Stimulated activated effector memory CD8-positive, alpha-beta T cell treated with anti-CD3 and anti-CD28 coated beads, Interleukin-12 subunit alpha, Interleukin-12 subunit beta, amount 100 ng/mL, for 72 hours (primary cell): ENCODE measurements at regions not wholly inside any gene's neighbourhood (a gene's known extent, or its start where the extent isn't known, plus 50 kb on each side); places are given as distances from the start of the nearest gene placed in this dataset.
"Not testable (repeated sequence)": the region's sequence is repeated elsewhere in the genome, so short reads cannot be mapped to it uniquely, and the experiment has no call there.

ENCODE experiments used
- ATAC-seq: fragments of 150-1000 bp; cut with Tn5 transposase; 2 replicates; pipeline ENCODE4 v1.10.0; 2021
- DNase-seq, 2 donors: peaks; one replicate each; pipeline ENCODE4 v3.0.0; 2021 to 2022; ENCODE audit warnings: low spot score in 2 of 2
- H3K27ac Mint-ChIP-seq: one replicate; pipeline ENCODE4 v1.8.0; 2022; ENCODE audit warnings: mild to moderate bottlenecking, mixed read lengths
- H3K36me3 Mint-ChIP-seq: one replicate; pipeline ENCODE4 v1.8.0; 2022; ENCODE audit warnings: mild to moderate bottlenecking, mixed read lengths
- H3K4me1 Mint-ChIP-seq: one replicate; pipeline ENCODE4 v1.8.0; 2022; ENCODE audit warnings: mixed read lengths
- H3K4me3 Mint-ChIP-seq: one replicate; pipeline ENCODE4 v1.8.0; 2022; ENCODE audit warnings: mild to moderate bottlenecking, mixed read lengths
- H3K9me3 Mint-ChIP-seq: one replicate; pipeline ENCODE4 v1.8.0; 2022; ENCODE audit warnings: mixed read lengths

DNA sequence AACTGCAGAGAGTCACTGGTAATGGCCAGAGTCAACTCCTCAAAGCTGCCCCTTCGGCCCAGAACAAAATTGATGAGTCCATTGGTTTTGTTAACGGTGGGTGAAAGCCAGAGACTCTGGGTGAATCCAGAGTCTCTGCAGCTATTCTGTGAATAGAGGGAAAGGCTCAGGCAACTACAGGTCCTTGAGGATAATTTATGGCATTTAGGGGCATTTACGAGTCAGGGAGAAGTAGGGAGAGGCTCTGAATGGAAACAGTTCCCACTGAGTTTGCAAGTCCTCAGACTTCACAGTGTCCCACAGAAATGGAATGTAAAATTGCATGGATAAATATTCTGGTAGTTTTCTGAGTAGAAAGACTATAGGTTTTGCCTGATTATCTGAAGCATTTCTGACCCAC lies 257.8 kb downstream of the SEC61B start:
- H3K36me3 Mint-ChIP-seq = no peaks in the 10 kb centered on the region

DNA sequence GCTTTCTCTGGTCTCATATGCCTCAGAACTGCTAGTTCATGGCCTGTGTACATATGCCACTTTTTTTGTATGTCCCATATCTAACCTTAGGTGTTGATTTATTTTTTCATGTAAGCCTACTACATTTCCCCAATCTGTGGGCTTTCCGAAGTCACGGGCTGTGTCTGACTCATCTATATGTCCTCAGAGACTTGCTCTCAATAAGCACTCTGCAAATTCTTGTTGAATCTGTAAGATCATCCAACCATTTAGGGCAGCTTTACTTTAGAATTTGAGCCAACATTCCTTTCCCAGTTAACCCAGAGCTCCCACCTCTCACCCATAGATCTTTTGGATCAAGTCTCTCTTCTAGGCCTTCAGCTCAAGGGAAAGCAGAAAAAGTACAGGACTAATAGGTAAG lies 263.4 kb downstream of the SEC61B start:
- Mint-ChIP-seq H3K4me1 (no peaks in the 10 kb centered on the region), H3K9me3 (no peaks in the 10 kb centered on the region), H3K27ac (no peak overlapping the region), H3K36me3 (no peaks in the 10 kb centered on the region), H3K4me3 (no peak overlapping the region)
- DNase-seq (no peak), ATAC-seq (no peak)

More for the DNA sequence above, 257.8 kb downstream of the SEC61B start:
- no peak overlapping the region for H3K27ac Mint-ChIP-seq
- no peak overlapping the region for H3K4me3 Mint-ChIP-seq
- no peaks in the 10 kb centered on the region for H3K9me3 Mint-ChIP-seq
- DNase-seq (no peak), ATAC-seq (no peak)
- no peaks in the 10 kb centered on the region for H3K4me1 Mint-ChIP-seq

- Mint-ChIP-seq H3K4me1 (peaks cover 4% of the 10 kb centered on the region), H3K4me3 (no peak overlapping the region), H3K9me3 (no peaks in the 10 kb centered on the region), H3K36me3 (no peaks in the 10 kb centered on the region), H3K27ac (no peak overlapping the region)
- ATAC-seq (no peak), DNase-seq (no peak)
These were observed 264.6 kb downstream of the SEC61B start for GRCh38 chr9:99486684-99487083.

- Mint-ChIP-seq H3K36me3 (no peaks in the 10 kb centered on the region), H3K4me1 (peaks cover 8% of the 10 kb centered on the region), H3K9me3 (no peaks in the 10 kb centered on the region), H3K4me3 (no peak overlapping the region), H3K27ac (no peak overlapping the region)
- DNase-seq = no peak
- no peak for ATAC-seq
These were observed 266.3 kb downstream of the SEC61B start for GRCh38 chr9:99488131-99489059.

GRCh38 chr9:99489060-99489413 lies 267.0 kb downstream of the SEC61B start:
- H3K9me3 Mint-ChIP-seq = no peaks in the 10 kb centered on the region
- no peaks in the 10 kb centered on the region for H3K36me3 Mint-ChIP-seq
- ATAC-seq (no peak), DNase-seq (no peak)
- peaks cover 8% of the 10 kb centered on the region for H3K4me1 Mint-ChIP-seq
- no peak overlapping the region for H3K27ac Mint-ChIP-seq
- H3K4me3 Mint-ChIP-seq = no peak overlapping the region

DNA sequence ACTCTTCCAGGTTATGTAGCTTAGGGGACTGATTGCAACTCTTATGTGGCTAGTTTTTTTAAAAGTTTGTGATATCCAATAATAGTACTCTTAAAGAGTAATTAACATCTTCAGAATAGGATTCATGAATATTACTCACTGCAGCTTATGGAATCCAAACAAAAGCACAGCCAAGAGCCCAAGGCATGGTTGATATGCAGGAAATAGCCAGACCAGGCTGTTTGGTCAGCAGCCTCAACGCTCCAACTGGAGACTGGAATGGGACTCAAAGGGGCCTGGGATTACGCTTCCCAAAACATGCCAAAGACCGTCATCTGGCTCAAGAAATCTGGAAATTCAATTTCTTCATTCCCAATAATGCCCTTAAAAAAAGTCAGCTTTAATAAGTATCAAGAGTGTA lies 268.6 kb downstream of the SEC61B start:
- DNase-seq (no peak), ATAC-seq (no peak)
- H3K9me3 Mint-ChIP-seq = no peaks in the 10 kb centered on the region
- H3K4me3 Mint-ChIP-seq = no peak overlapping the region
- peaks cover 8% of the 10 kb centered on the region for H3K4me1 Mint-ChIP-seq
- H3K36me3 Mint-ChIP-seq = no peaks in the 10 kb centered on the region
- no peak overlapping the region for H3K27ac Mint-ChIP-seq

GRCh38 chr9:99491408-99492158 lies 269.5 kb downstream of the SEC61B start:
- no peak for DNase-seq
- H3K27ac Mint-ChIP-seq = no peak overlapping the region
- no peaks in the 10 kb centered on the region for H3K36me3 Mint-ChIP-seq
- H3K4me3 Mint-ChIP-seq = no peak overlapping the region
- ATAC-seq = no peak
- no peaks in the 10 kb centered on the region for H3K9me3 Mint-ChIP-seq
- H3K4me1 Mint-ChIP-seq = peaks cover 8% of the 10 kb centered on the region

DNA sequence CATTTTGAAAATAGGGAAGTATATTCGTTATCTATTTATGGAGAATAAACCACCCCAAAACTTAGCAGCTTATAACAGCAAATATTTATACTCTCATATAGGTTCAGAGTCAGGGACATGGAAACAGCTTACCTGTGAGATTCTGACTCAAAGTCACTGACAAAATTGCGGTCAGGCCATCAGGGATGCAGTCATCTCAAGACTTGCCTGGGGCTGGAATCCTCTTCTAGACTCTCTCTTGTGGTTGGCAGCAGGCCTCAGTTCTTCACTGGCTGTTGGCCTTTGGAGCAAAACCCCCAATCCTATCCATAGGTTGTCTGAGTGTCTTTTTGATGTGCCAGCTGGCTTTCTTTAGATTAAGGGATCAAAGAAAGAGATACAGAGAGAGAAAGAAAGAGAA lies 275.6 kb downstream of the SEC61B start:
- no peak for ATAC-seq
- H3K4me1 Mint-ChIP-seq = no peaks in the 10 kb centered on the region
- no peak overlapping the region for H3K4me3 Mint-ChIP-seq
- no peak overlapping the region for H3K27ac Mint-ChIP-seq
- no peaks in the 10 kb centered on the region for H3K36me3 Mint-ChIP-seq
- DNase-seq = no peak
- H3K9me3 Mint-ChIP-seq = peaks cover 4% of the 10 kb centered on the region

DNA sequence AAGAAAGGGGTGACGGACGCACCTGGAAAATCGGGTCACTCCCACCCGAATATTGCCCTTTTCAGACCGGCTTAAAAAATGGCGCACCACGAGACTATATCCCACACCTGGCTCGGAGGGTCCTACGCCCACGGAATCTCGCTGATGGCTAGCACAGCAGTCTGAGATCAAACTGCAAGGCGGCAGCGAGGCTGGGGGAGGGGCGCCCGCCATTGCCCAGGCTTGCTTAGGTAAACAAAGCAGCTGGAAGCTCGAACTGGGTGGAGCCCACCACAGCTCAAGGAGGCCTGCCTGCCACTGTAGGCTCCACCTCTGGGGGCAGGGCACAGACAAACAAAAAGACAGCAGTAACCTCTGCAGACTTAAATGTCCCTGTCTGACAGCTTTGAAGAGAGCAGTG lies 276.9 kb downstream of the SEC61B start:
- not testable (repeated sequence) for H3K4me3 Mint-ChIP-seq, H3K4me1 Mint-ChIP-seq, DNase-seq, H3K36me3 Mint-ChIP-seq, ATAC-seq, H3K27ac Mint-ChIP-seq, H3K9me3 Mint-ChIP-seq

- ATAC-seq = no peak
- H3K4me3 Mint-ChIP-seq = no peak overlapping the region
- no peak for DNase-seq
- no peaks in the 10 kb centered on the region for H3K4me1 Mint-ChIP-seq
- no peak overlapping the region for H3K27ac Mint-ChIP-seq
- no peaks in the 10 kb centered on the region for H3K36me3 Mint-ChIP-seq
- no peaks in the 10 kb centered on the region for H3K9me3 Mint-ChIP-seq
These were observed 283.9 kb downstream of the SEC61B start for GRCh38 chr9:99505936-99506335.

- no peak for ATAC-seq
- Mint-ChIP-seq H3K4me1 (no peaks in the 10 kb centered on the region), H3K27ac (no peak overlapping the region), H3K36me3 (no peaks in the 10 kb centered on the region), H3K9me3 (no peaks in the 10 kb centered on the region), H3K4me3 (no peak overlapping the region)
- no peak for DNase-seq
These were observed 284.8 kb downstream of the SEC61B start for GRCh38 chr9:99506747-99507348.

GRCh38 chr9:99509065-99509745 lies 287.1 kb downstream of the SEC61B start:
- H3K27ac Mint-ChIP-seq = no peak overlapping the region
- H3K36me3 Mint-ChIP-seq = no peaks in the 10 kb centered on the region
- ATAC-seq (no peak), DNase-seq (no peak)
- no peaks in the 10 kb centered on the region for H3K4me1 Mint-ChIP-seq
- no peak overlapping the region for H3K4me3 Mint-ChIP-seq
- H3K9me3 Mint-ChIP-seq = no peaks in the 10 kb centered on the region

DNA sequence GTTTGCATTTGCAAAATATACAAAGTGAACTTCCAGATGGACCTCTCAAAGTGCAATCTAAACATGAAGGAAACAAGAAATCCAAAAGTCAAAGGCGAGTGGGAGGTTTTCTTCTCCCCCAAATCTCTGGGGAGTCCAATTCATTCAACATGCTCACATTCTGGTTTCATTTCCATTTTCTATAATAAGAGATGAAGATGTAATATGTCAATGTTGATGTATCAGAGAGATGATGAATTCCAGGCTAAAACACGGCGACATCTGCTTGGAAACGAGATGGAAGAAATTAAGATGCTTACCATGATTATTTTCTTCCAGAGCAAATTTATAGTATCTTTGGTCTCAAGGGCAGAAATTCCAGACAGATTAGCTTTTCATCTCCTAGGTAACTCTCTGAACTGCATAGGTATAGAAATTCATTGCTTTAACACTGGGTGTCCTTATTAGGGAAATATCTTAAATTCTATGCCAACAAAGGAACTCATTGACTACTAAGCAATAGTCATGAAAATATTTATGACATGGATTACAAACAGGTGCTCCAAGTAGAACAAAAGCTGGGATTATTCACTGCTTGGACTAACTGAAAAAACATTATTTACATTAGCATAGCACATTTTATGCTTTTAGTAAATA lies 287.9 kb downstream of the SEC61B start:
- H3K4me3 Mint-ChIP-seq = no peak overlapping the region
- no peak for ATAC-seq
- no peak overlapping the region for H3K27ac Mint-ChIP-seq
- H3K9me3 Mint-ChIP-seq = no peaks in the 10 kb centered on the region
- DNase-seq = no peak
- no peaks in the 10 kb centered on the region for H3K4me1 Mint-ChIP-seq
- H3K36me3 Mint-ChIP-seq = no peaks in the 10 kb centered on the region

GRCh38 chr9:99511723-99512122 lies 289.6 kb downstream of the SEC61B start:
- ATAC-seq (no peak), DNase-seq (no peak)
- Mint-ChIP-seq H3K36me3 (peaks cover 4% of the 10 kb centered on the region), H3K4me1 (peaks cover 5% of the 10 kb centered on the region), H3K9me3 (no peaks in the 10 kb centered on the region), H3K27ac (no peak overlapping the region), H3K4me3 (no peak overlapping the region)
